Heart left ventricle (tissue), 13 donors: ENCODE measurements at regions not wholly inside any gene's neighbourhood (a gene's known extent, or its start where the extent isn't known, plus 50 kb on each side); places are given as distances from the start of the nearest gene placed in this dataset.

Source experiments
- POLR2A ChIP-seq, 2 donors: fragments of 450-650 bp; IDR thresholded peaks; one replicate each; pipeline ENCODE4 v1.6.1; 2017; ENCODE audit warnings: antibody characterized with exemption in 2 of 2, mild to moderate bottlenecking in 2 of 2, moderate library complexity in 2 of 2
- TF ChIP-seq, protein P1 (sequence below), 12 donors: fragments of 200-600 bp; sonication (generic) in 4 of 12; IDR thresholded peaks; one replicate each; pipeline versions ENCODE4 v1.5.0 to v1.8.0; 2018 to 2022; ENCODE audit warnings: antibody characterized with exemption in 12 of 12, mild to moderate bottlenecking in 5 of 12
- donor health status: ischemic (EF 13 %, LVEDD 7.1; RV severe dilation, severe dysfunction).
- donor health status: DM: no; HTN: yes; CAD: no.
- donor health status: DM: no; HTN: no; CAD: no.
- donor health status: ischemic (EF 25% LVEDD 6.9; RV normal size, moderate dysfunction).
- donor health status: ischemic (EF 25% LVEDD 5.7; RV mildly dilated, moderate dysfunction).
- donor health status: ischemic (EF 35%, LVEDD 5.7; RV mildly dilated, moderate dysfunction).
- donor health status: nonischemic (EF 11% LVEDD 7.7; RV severe dilation, severe dysfunction).
- donor health status: DM: yes; HTN: yes; CAD: no.
- donor health status: PGD.
- donor health status: ischemic (EF 29% LVEDD 5.4; RV normal size, mild dysfunction).
- donor health status: nonischemic (EF 23%, LVEDD 6.1; RV moderate dilation, normal function).

DNA sequence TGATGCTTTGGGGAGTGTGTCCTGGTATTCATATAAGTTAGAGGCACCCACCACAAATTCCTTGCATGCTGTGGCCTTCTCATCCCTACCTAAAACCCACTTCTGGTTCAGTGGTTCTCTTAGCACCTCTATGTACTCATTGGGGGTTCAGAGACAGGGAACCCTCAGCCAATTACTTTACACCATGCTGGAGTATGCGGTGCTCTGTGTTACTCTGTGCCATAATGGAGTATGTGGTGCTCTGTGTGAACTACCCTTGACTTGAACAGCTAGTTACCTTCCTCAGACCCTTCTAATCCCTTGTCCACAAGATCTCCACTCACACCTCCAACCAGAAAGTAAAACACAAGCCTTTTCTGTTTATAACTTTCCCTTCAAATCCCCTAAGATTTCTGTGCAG, 172.5 kb upstream of the E2F7 start:
- TF ChIP-seq, protein P1, sequence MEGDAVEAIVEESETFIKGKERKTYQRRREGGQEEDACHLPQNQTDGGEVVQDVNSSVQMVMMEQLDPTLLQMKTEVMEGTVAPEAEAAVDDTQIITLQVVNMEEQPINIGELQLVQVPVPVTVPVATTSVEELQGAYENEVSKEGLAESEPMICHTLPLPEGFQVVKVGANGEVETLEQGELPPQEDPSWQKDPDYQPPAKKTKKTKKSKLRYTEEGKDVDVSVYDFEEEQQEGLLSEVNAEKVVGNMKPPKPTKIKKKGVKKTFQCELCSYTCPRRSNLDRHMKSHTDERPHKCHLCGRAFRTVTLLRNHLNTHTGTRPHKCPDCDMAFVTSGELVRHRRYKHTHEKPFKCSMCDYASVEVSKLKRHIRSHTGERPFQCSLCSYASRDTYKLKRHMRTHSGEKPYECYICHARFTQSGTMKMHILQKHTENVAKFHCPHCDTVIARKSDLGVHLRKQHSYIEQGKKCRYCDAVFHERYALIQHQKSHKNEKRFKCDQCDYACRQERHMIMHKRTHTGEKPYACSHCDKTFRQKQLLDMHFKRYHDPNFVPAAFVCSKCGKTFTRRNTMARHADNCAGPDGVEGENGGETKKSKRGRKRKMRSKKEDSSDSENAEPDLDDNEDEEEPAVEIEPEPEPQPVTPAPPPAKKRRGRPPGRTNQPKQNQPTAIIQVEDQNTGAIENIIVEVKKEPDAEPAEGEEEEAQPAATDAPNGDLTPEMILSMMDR (IDR thresholded peaks at IDR 0.05), result no peak
- no peak for TF ChIP-seq POLR2A (IDR thresholded peaks at IDR 0.05)
